NCI-H82 (cell line): ENCODE measurements at regions not wholly inside any gene's neighbourhood (a gene's known extent, or its start where the extent isn't known, plus 50 kb on each side); places are given as distances from the start of the nearest gene placed in this dataset.
"Not testable (repeated sequence)": the region's sequence is repeated elsewhere in the genome, so short reads cannot be mapped to it uniquely, and the experiment has no call there.

Source experiments
- DNase-seq: peaks from one replicate; lab custom pipeline; 2025; lab: John Stamatoyannopoulos, UW

GRCh38 chr1:79302380-79302930 lies 295.9 kb upstream of the ADGRL4 start:
- no peak for DNase-seq

GRCh38 chr1:79295967-79296366 lies 289.4 kb upstream of the ADGRL4 start:
- no peak for DNase-seq

- no peak for DNase-seq
Measured at GRCh38 chr1:79293611-79294010, 287.1 kb upstream of the ADGRL4 start.

GRCh38 chr1:79290927-79291474 lies 284.5 kb upstream of the ADGRL4 start:
- no peak for DNase-seq

- DNase-seq, result no peak
Measured at GRCh38 chr1:79287982-79288381, 281.5 kb upstream of the ADGRL4 start.

GRCh38 chr1:79285667-79286066 lies 279.1 kb upstream of the ADGRL4 start:
- no peak for DNase-seq

GRCh38 chr1:79283451-79283850 lies 276.9 kb upstream of the ADGRL4 start:
- DNase-seq, result no peak

- DNase-seq, result no peak
Measured at GRCh38 chr1:79281442-79281841, 274.9 kb upstream of the ADGRL4 start.

- no peak for DNase-seq
Measured at GRCh38 chr1:79271759-79272158, 265.2 kb upstream of the ADGRL4 start.

- no peak for DNase-seq
Measured at GRCh38 chr1:79264975-79265818, 258.7 kb upstream of the ADGRL4 start.

GRCh38 chr1:79264285-79264684 lies 257.8 kb upstream of the ADGRL4 start:
- DNase-seq, result no peak

- no peak for DNase-seq
Measured at GRCh38 chr1:79262745-79263258, 256.3 kb upstream of the ADGRL4 start.

- peak; percentile 41 for DNase-seq
Measured at GRCh38 chr1:79259390-79260336, 253.1 kb upstream of the ADGRL4 start.

- no peak for DNase-seq
Measured at GRCh38 chr1:79255421-79255820, 248.9 kb upstream of the ADGRL4 start.

GRCh38 chr1:79252598-79252997 lies 246.1 kb upstream of the ADGRL4 start:
- DNase-seq, result no peak

GRCh38 chr1:79239840-79240239 lies 233.3 kb upstream of the ADGRL4 start:
- DNase-seq, result no peak

- no peak for DNase-seq
Measured at GRCh38 chr1:79235301-79236002, 228.9 kb upstream of the ADGRL4 start.

GRCh38 chr1:79232818-79233217 lies 226.3 kb upstream of the ADGRL4 start:
- DNase-seq, result no peak

- not testable (repeated sequence) for DNase-seq
Measured at GRCh38 chr1:79230751-79231150, 224.2 kb upstream of the ADGRL4 start.

GRCh38 chr1:79226963-79227362 lies 220.4 kb upstream of the ADGRL4 start:
- no peak for DNase-seq

- no peak for DNase-seq
Measured at GRCh38 chr1:79224537-79224936, 218.0 kb upstream of the ADGRL4 start.
